ENCODE measurements at regions not wholly inside any gene's neighbourhood (a gene's known extent, or its start where the extent isn't known, plus 50 kb on each side); places are given as distances from the start of the nearest gene placed in this dataset.

DNA sequence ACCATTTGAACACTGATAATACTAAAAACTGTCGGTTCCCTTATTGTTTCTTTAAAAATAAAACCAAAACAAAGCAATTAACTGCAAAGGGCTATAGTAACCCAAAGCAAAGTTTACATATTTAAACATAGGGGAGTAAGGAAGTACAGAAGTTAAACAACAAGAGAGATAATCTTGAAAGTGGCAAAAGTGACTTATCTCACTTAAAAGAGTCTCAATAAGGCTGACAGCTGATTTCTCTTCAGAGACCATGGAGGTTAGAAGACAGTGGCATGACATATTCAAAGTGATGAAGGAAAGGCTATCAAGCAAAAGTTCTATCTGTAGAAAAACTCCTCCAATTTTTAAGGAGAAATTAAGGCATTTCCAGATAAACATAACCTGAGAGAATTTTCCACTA is 233.5 kb upstream of the HDAC9 start:
- TF ChIP-seq, protein P1, sequence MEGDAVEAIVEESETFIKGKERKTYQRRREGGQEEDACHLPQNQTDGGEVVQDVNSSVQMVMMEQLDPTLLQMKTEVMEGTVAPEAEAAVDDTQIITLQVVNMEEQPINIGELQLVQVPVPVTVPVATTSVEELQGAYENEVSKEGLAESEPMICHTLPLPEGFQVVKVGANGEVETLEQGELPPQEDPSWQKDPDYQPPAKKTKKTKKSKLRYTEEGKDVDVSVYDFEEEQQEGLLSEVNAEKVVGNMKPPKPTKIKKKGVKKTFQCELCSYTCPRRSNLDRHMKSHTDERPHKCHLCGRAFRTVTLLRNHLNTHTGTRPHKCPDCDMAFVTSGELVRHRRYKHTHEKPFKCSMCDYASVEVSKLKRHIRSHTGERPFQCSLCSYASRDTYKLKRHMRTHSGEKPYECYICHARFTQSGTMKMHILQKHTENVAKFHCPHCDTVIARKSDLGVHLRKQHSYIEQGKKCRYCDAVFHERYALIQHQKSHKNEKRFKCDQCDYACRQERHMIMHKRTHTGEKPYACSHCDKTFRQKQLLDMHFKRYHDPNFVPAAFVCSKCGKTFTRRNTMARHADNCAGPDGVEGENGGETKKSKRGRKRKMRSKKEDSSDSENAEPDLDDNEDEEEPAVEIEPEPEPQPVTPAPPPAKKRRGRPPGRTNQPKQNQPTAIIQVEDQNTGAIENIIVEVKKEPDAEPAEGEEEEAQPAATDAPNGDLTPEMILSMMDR (IDR thresholded peaks at IDR 0.05; ENCODE audit: low read depth, low read length) = no peak
- TF ChIP-seq EZH2phosphoT487 (IDR thresholded peaks at IDR 0.05; ENCODE audit: low read depth) = no peak
